H1 (cell line): ENCODE measurements at regions not wholly inside any gene's neighbourhood (a gene's known extent, or its start where the extent isn't known, plus 50 kb on each side); places are given as distances from the start of the nearest gene placed in this dataset.

Experiments
- ASH2L ChIP-seq: fragments of 200-600, 300-600 bp; sonication (generic); IDR thresholded peaks from one replicate; pipeline ENCODE4 v1.7.1; 2017; ENCODE audit warnings: low read length
- ATF2 ChIP-seq: IDR thresholded peaks from 2 replicates; pipeline ENCODE4 v1.6.1; 2012; ENCODE audit warnings: low read length, inconsistent platforms
- BRCA1 ChIP-seq: IDR thresholded peaks from 2 replicates; pipeline ENCODE4 v1.6.1; 2012; ENCODE audit warnings: low read depth, low read length, improper control_type of control experiment
- EZH2 ChIP-seq: fragments of 200-600 bp; sonication (generic); IDR thresholded peaks from 2 replicates; pipeline ENCODE4 v1.7.1; 2012; ENCODE audit warnings: low read depth, mild to moderate bottlenecking, moderate library complexity, low read length, inconsistent platforms; ENCODE audit not compliant: severe bottlenecking
- JUND ChIP-seq: IDR thresholded peaks from 2 replicates; pipeline ENCODE4 v1.6.1; 2011; ENCODE audit warnings: mild to moderate bottlenecking, improper control_type of control experiment, low read length
- KDM5A ChIP-seq: fragments of 200-600 bp; IDR thresholded peaks from 2 replicates; pipeline ENCODE4 v1.7.1; 2012; ENCODE audit warnings: mild to moderate bottlenecking, low read length, inconsistent platforms, mixed read lengths
- POU5F1 ChIP-seq: IDR thresholded peaks from 2 replicates; pipeline ENCODE4 v1.6.1; 2011; ENCODE audit warnings: low read depth, mild to moderate bottlenecking, low read length, moderate library complexity
- RNF2 ChIP-seq: fragments of 200-900, 300-1000 bp; sonication (generic); IDR thresholded peaks from 2 replicates; pipeline ENCODE4 v1.7.1; 2016; ENCODE audit warnings: borderline replicate concordance, low read depth, mild to moderate bottlenecking, antibody characterized with exemption, low read length; ENCODE audit not compliant: poor library complexity, severe bottlenecking; ENCODE audit errors: missing control alignments
- TF ChIP-seq, protein P1 (sequence below): IDR thresholded peaks from 2 replicates; pipeline ENCODE4 v1.6.1; 2012; ENCODE audit warnings: inconsistent platforms

GRCh38 chr4:180610324-180610723 is 1632.9 kb upstream of the TENM3 start (continued):
- TF ChIP-seq, protein P1, sequence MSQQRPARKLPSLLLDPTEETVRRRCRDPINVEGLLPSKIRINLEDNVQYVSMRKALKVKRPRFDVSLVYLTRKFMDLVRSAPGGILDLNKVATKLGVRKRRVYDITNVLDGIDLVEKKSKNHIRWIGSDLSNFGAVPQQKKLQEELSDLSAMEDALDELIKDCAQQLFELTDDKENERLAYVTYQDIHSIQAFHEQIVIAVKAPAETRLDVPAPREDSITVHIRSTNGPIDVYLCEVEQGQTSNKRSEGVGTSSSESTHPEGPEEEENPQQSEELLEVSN, result no peak
- no peak for TF ChIP-seq EZH2
- TF ChIP-seq POU5F1, result no peak
- no peak for TF ChIP-seq JUND
- TF ChIP-seq RNF2, result no peak
- TF ChIP-seq ATF2, result no peak
- no peak for TF ChIP-seq BRCA1
- TF ChIP-seq ASH2L, result no peak
- TF ChIP-seq KDM5A, result no peak
